ENCODE measurements at regions not wholly inside any gene's neighbourhood (a gene's known extent, or its start where the extent isn't known, plus 50 kb on each side); places are given as distances from the start of the nearest gene placed in this dataset.
"Not testable (repeated sequence)": the region's sequence is repeated elsewhere in the genome, so short reads cannot be mapped to it uniquely, and the experiment has no call there.

DNA sequence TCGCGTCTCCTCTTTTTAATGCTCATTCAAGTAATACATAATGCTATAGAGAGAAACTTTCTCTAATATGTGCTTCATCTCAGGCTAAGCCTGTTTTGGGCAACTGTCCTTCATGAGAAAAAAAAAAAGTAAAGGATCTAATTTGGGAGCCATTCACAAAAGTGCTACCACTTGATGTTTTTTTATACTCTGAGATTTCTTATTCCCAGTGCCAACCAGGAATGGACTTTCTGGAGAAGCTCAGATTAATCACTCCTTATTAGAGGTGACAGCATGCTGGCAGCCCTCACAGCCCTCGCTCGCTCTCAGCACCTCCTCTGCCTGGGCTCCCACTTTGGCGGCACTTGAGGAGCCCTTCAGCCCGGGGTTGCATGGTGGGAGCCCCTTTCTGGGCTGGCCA, 51.9 kb upstream of the CLEC6A start:
- TF ChIP-seq BACH1 (tag; IDR thresholded peaks at IDR 0.05); EZH2 (IDR thresholded peaks at IDR 0.05; ENCODE audit: borderline replicate concordance, low read depth, low read length); ESRRA (IDR thresholded peaks at IDR 0.05; ENCODE audit: borderline replicate concordance, low read depth); HDAC6 (IDR thresholded peaks at IDR 0.05; ENCODE audit: low read depth, low read length); ZEB2 (IDR thresholded peaks at IDR 0.05); POLR2AphosphoS5 (IDR thresholded peaks at IDR 0.05; ENCODE audit: control insufficient read depth, insufficient read depth, low read depth, low read length); YY1 (IDR thresholded peaks at IDR 0.05; ENCODE audit: borderline replicate concordance in 1 of 3, control insufficient read depth in 1 of 3, extremely low read depth in 1 of 3, insufficient read depth in 3 of 3, insufficient read length in 1 of 3, insufficient replicate concordance in 2 of 3, low read depth in 1 of 3, low read length in 2 of 3): not testable (repeated sequence)
- TF ChIP-seq, protein P1, sequence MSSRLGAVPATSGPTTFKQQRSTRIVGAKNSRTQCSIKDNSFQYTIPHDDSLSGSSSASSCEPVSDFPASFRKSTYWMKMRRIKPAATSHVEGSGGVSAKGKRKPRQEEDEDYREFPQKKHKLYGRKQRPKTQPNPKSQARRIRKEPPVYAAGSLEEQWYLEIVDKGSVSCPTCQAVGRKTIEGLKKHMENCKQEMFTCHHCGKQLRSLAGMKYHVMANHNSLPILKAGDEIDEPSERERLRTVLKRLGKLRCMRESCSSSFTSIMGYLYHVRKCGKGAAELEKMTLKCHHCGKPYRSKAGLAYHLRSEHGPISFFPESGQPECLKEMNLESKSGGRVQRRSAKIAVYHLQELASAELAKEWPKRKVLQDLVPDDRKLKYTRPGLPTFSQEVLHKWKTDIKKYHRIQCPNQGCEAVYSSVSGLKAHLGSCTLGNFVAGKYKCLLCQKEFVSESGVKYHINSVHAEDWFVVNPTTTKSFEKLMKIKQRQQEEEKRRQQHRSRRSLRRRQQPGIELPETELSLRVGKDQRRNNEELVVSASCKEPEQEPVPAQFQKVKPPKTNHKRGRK (tag; IDR thresholded peaks at IDR 0.05) = not testable (repeated sequence)
